WTC11 (cell line): ENCODE measurements at regions not wholly inside any gene's neighbourhood (a gene's known extent, or its start where the extent isn't known, plus 50 kb on each side); places are given as distances from the start of the nearest gene placed in this dataset.

ENCODE experiments used
- ATAC-seq: fragments of 200-7000 bp; cut with Tn5 transposase; 2 replicates; pipeline ENCODE4 v1.10.0; 2021; ENCODE audit warnings: mild to moderate bottlenecking, moderate library complexity
- CTCF ChIA-PET: fragments of 300-600 bp; sonication (Branson Sonifier 250); formaldehyde crosslinking; loops from one replicate; lab custom pipeline; 2021; ENCODE audit warnings: antibody characterized with exemption; lab: Charles Lee
- POLR2A ChIA-PET: fragments of 350-600 bp; sonication (Branson Sonifier 250); formaldehyde crosslinking; loops from one replicate; lab custom pipeline; 2021; ENCODE audit warnings: antibody characterized with exemption; lab: Charles Lee
- DNase-seq: peaks from one replicate; pipeline ENCODE4 v3.0.0; 2021; ENCODE audit warnings: low spot score
- H3K27ac Mint-ChIP-seq: 2 replicates; pipeline ENCODE4 v1.8.0; 2021; ENCODE audit warnings: mixed read lengths
- H3K27me3 Mint-ChIP-seq: 2 replicates; pipeline ENCODE4 v1.8.0; 2021; ENCODE audit warnings: low read depth, mild to moderate bottlenecking, moderate library complexity, mixed read lengths
- H3K36me3 Mint-ChIP-seq: 2 replicates; pipeline ENCODE4 v1.8.0; 2021; ENCODE audit warnings: mixed read lengths
- H3K4me1 Mint-ChIP-seq: 2 replicates; pipeline ENCODE4 v1.8.0; 2022; ENCODE audit warnings: mixed read lengths
- H3K4me3 Mint-ChIP-seq: 2 replicates; pipeline ENCODE4 v1.8.0; 2021; ENCODE audit warnings: mild to moderate bottlenecking, moderate library complexity, mixed read lengths
- H3K9me3 Mint-ChIP-seq: 2 replicates; pipeline ENCODE4 v1.8.0; 2021; ENCODE audit warnings: mixed read lengths
- ATF2 ChIP-seq: sonication (generic); formaldehyde crosslinking; IDR thresholded peaks from 2 replicates; pipeline ENCODE4 v1.8.1; 2022; ENCODE audit warnings: low read depth, missing genetic modification reagents, borderline replicate concordance
- GTF2I ChIP-seq: fragments of 250-450 bp; sonication (Bioruptor Pico); conservative IDR thresholded peaks from 2 replicates; pipeline ENCODE4 v1.4.0; 2021; ENCODE audit warnings: mild to moderate bottlenecking
- MXD4 ChIP-seq: fragments of 250-450 bp; sonication (Bioruptor Pico); IDR thresholded peaks from 2 replicates; pipeline ENCODE4 v1.8.0; 2021; ENCODE audit warnings: mild to moderate bottlenecking, moderate library complexity, borderline replicate concordance
- NR1H2 ChIP-seq: sonication (generic); formaldehyde crosslinking; IDR thresholded peaks from 2 replicates; pipeline ENCODE4 v1.9.0; 2021; ENCODE audit warnings: mild to moderate bottlenecking, moderate library complexity, missing genetic modification reagents
- NR3C1 ChIP-seq: sonication (generic); formaldehyde crosslinking; conservative IDR thresholded peaks from 2 replicates; pipeline ENCODE4 v1.8.1; 2023; ENCODE audit warnings: low read depth, mild to moderate bottlenecking, missing genetic modification reagents
- SMAD4 ChIP-seq: sonication (generic); formaldehyde crosslinking; IDR thresholded peaks from 2 replicates; pipeline ENCODE4 v1.8.0; 2022; ENCODE audit warnings: mild to moderate bottlenecking, missing genetic modification reagents
- SOX15 ChIP-seq: fragments of 250-450 bp; sonication (Bioruptor Pico); IDR thresholded peaks from 2 replicates; pipeline ENCODE4 v1.9.0; 2021; ENCODE audit warnings: mild to moderate bottlenecking
- TEAD4 ChIP-seq: sonication (generic); formaldehyde crosslinking; IDR thresholded peaks from 2 replicates; pipeline ENCODE4 v1.8.0; 2022; ENCODE audit warnings: mild to moderate bottlenecking, missing genetic modification reagents
- ZBTB21 ChIP-seq: sonication (generic); formaldehyde crosslinking; IDR thresholded peaks from 2 replicates; pipeline ENCODE4 v1.8.1; 2023; ENCODE audit warnings: mild to moderate bottlenecking, missing genetic modification reagents, borderline replicate concordance
- ZNF416 ChIP-seq: fragments of 250-450 bp; sonication (Bioruptor Pico); IDR thresholded peaks from 2 replicates; pipeline ENCODE4 v1.9.0; 2021; ENCODE audit warnings: mild to moderate bottlenecking, inconsistent platforms
- ZNF671 ChIP-seq: fragments of 250-450 bp; sonication (Bioruptor Pico); IDR thresholded peaks from 2 replicates; pipeline ENCODE4 v1.8.0; 2021; ENCODE audit warnings: mild to moderate bottlenecking
- TF ChIP-seq, protein P1 (sequence below): sonication (generic); formaldehyde crosslinking; IDR thresholded peaks from 2 replicates; pipeline ENCODE4 v1.8.1; 2023; ENCODE audit warnings: mild to moderate bottlenecking, missing genetic modification reagents
- TF ChIP-seq, protein P2 (sequence below): sonication (generic); formaldehyde crosslinking; IDR thresholded peaks from 2 replicates; pipeline ENCODE4 v1.8.1; 2022; ENCODE audit warnings: missing genetic modification reagents, borderline replicate concordance
- TF ChIP-seq, protein P3 (sequence below): sonication (generic); formaldehyde crosslinking; IDR thresholded peaks from 2 replicates; pipeline ENCODE4 v1.8.0; 2022; ENCODE audit warnings: mild to moderate bottlenecking, missing genetic modification reagents
- TF ChIP-seq, protein P4 (sequence below): sonication (generic); formaldehyde crosslinking; conservative IDR thresholded peaks from 2 replicates; pipeline ENCODE4 v1.8.1; 2022; ENCODE audit warnings: mild to moderate bottlenecking, missing genetic modification reagents
- TF ChIP-seq, protein P5 (sequence below): fragments of 250-450 bp; sonication (Bioruptor Pico); IDR thresholded peaks from 2 replicates; pipeline ENCODE4 v1.8.0; 2021; ENCODE audit warnings: mild to moderate bottlenecking
- TF ChIP-seq, protein P6 (sequence below): sonication (generic); formaldehyde crosslinking; IDR thresholded peaks from 2 replicates; pipeline ENCODE4 v1.8.1; 2023; ENCODE audit warnings: mild to moderate bottlenecking, missing genetic modification reagents, moderate library complexity

DNA sequence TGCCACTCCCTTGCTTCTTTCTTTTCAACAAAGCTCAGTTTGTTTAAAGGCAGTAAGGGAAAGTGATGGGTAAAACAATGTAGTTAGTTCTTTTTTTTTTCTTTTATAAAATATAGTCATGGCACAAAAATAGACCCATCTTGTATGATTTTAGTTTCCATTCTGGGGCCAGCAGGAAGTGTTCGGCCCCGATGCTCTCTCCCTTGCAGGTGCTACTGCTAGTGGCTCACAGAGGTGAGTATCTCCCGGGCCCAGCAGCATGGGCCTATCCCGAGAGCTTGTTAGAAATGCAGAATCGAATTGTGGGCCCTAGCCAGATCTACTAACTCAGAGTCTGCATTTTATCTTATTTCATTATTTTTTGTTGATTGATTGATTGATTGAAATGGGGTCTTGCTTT, 78.7 kb downstream of the SYNE3 start (continued):
- TF ChIP-seq, protein P1, sequence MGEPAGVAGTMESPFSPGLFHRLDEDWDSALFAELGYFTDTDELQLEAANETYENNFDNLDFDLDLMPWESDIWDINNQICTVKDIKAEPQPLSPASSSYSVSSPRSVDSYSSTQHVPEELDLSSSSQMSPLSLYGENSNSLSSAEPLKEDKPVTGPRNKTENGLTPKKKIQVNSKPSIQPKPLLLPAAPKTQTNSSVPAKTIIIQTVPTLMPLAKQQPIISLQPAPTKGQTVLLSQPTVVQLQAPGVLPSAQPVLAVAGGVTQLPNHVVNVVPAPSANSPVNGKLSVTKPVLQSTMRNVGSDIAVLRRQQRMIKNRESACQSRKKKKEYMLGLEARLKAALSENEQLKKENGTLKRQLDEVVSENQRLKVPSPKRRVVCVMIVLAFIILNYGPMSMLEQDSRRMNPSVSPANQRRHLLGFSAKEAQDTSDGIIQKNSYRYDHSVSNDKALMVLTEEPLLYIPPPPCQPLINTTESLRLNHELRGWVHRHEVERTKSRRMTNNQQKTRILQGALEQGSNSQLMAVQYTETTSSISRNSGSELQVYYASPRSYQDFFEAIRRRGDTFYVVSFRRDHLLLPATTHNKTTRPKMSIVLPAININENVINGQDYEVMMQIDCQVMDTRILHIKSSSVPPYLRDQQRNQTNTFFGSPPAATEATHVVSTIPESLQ (CRISPR knock-in tag): no peak
- TF ChIP-seq SMAD4 (CRISPR knock-in tag): no peak
- TF ChIP-seq, all 79 proteins: peak for 0

- POLR2A ChIA-PET: no interaction called here
- TF ChIP-seq, protein P2, sequence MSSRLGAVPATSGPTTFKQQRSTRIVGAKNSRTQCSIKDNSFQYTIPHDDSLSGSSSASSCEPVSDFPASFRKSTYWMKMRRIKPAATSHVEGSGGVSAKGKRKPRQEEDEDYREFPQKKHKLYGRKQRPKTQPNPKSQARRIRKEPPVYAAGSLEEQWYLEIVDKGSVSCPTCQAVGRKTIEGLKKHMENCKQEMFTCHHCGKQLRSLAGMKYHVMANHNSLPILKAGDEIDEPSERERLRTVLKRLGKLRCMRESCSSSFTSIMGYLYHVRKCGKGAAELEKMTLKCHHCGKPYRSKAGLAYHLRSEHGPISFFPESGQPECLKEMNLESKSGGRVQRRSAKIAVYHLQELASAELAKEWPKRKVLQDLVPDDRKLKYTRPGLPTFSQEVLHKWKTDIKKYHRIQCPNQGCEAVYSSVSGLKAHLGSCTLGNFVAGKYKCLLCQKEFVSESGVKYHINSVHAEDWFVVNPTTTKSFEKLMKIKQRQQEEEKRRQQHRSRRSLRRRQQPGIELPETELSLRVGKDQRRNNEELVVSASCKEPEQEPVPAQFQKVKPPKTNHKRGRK (CRISPR knock-in tag): no peak
- TF ChIP-seq ZNF416 (CRISPR knock-in tag) (no peak), ZBTB21 (CRISPR knock-in tag) (no peak), SMAD4 (CRISPR knock-in tag) (no peak), ZNF671 (no peak), TEAD4 (CRISPR knock-in tag) (no peak), GTF2I (CRISPR knock-in tag) (no peak), NR3C1 (no peak), MXD4 (no peak), ATF2 (no peak), SOX15 (CRISPR knock-in tag) (no peak), NR1H2 (no peak)
- TF ChIP-seq, protein P3, sequence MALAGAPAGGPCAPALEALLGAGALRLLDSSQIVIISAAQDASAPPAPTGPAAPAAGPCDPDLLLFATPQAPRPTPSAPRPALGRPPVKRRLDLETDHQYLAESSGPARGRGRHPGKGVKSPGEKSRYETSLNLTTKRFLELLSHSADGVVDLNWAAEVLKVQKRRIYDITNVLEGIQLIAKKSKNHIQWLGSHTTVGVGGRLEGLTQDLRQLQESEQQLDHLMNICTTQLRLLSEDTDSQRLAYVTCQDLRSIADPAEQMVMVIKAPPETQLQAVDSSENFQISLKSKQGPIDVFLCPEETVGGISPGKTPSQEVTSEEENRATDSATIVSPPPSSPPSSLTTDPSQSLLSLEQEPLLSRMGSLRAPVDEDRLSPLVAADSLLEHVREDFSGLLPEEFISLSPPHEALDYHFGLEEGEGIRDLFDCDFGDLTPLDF (CRISPR knock-in tag): no peak
- TF ChIP-seq, protein P4, sequence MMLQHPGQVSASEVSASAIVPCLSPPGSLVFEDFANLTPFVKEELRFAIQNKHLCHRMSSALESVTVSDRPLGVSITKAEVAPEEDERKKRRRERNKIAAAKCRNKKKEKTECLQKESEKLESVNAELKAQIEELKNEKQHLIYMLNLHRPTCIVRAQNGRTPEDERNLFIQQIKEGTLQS (CRISPR knock-in tag): no peak
- TF ChIP-seq, protein P5, sequence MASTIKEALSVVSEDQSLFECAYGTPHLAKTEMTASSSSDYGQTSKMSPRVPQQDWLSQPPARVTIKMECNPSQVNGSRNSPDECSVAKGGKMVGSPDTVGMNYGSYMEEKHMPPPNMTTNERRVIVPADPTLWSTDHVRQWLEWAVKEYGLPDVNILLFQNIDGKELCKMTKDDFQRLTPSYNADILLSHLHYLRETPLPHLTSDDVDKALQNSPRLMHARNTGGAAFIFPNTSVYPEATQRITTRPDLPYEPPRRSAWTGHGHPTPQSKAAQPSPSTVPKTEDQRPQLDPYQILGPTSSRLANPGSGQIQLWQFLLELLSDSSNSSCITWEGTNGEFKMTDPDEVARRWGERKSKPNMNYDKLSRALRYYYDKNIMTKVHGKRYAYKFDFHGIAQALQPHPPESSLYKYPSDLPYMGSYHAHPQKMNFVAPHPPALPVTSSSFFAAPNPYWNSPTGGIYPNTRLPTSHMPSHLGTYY (CRISPR knock-in tag): no peak
- TF ChIP-seq, protein P6, sequence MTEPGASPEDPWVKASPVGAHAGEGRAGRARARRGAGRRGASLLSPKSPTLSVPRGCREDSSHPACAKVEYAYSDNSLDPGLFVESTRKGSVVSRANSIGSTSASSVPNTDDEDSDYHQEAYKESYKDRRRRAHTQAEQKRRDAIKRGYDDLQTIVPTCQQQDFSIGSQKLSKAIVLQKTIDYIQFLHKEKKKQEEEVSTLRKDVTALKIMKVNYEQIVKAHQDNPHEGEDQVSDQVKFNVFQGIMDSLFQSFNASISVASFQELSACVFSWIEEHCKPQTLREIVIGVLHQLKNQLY: no peak
- no peaks in the 10 kb centered on the region; the same call in 1 of the 2 replicates for H3K27me3 Mint-ChIP-seq
- H3K27ac Mint-ChIP-seq: no peak overlapping the region
- DNase-seq: no peak
- H3K4me1 Mint-ChIP-seq: no peaks in the 10 kb centered on the region
- H3K9me3 Mint-ChIP-seq: peaks cover 11% of the 10 kb centered on the region
- H3K4me3 Mint-ChIP-seq: no peak overlapping the region
- H3K36me3 Mint-ChIP-seq: no peaks in the 10 kb centered on the region; the same call in 1 of the 2 replicates
- ATAC-seq: no peak
- CTCF ChIA-PET: no interaction called here
These were observed 80.1 kb downstream of the SYNE3 start for GRCh38 chr14:95436354-95436753.
